ENCODE measurements at regions not wholly inside any gene's neighbourhood (a gene's known extent, or its start where the extent isn't known, plus 50 kb on each side); places are given as distances from the start of the nearest gene placed in this dataset.

DNA sequence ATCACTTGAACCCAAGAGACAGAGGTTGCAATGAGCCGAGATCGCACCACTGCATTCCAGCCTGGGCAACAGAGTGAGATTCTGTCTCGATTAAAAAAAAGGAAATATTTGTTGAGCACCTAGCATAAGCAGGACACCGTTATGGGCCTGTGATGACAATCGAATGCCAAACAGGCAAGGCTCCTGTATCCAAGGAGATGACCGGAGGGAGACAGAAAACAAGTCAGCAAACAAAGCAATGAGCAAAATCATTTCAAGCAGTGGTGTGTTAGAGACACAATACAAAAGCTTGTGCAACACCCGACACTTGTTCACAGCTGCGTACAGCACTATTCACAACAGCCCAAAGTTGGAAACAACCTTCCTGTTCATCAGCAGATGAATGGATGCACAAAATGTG is 87.1 kb upstream of the CPEB4 start:
- TF ChIP-seq, protein P1, sequence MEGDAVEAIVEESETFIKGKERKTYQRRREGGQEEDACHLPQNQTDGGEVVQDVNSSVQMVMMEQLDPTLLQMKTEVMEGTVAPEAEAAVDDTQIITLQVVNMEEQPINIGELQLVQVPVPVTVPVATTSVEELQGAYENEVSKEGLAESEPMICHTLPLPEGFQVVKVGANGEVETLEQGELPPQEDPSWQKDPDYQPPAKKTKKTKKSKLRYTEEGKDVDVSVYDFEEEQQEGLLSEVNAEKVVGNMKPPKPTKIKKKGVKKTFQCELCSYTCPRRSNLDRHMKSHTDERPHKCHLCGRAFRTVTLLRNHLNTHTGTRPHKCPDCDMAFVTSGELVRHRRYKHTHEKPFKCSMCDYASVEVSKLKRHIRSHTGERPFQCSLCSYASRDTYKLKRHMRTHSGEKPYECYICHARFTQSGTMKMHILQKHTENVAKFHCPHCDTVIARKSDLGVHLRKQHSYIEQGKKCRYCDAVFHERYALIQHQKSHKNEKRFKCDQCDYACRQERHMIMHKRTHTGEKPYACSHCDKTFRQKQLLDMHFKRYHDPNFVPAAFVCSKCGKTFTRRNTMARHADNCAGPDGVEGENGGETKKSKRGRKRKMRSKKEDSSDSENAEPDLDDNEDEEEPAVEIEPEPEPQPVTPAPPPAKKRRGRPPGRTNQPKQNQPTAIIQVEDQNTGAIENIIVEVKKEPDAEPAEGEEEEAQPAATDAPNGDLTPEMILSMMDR (conservative IDR thresholded peaks at IDR 0.05) = no peak
- TF ChIP-seq ZFX (IDR thresholded peaks at IDR 0.05) = no peak

All from C4-2B (cell line).